GM18868 (cell line): ENCODE measurements at regions not wholly inside any gene's neighbourhood (a gene's known extent, or its start where the extent isn't known, plus 50 kb on each side); places are given as distances from the start of the nearest gene placed in this dataset.

Source experiments
- ATAC-seq: cut with Tn5 transposase; IDR thresholded peaks from one replicate; pipeline ENCODE4 v1.9.1; 2021; ENCODE audit warnings: mild to moderate bottlenecking, moderate library complexity; ENCODE audit not compliant: unreplicated experiment

- ATAC-seq: no peak
These were observed 329.7 kb upstream of the SHH start for GRCh38 chr7:156141941-156142340.

DNA sequence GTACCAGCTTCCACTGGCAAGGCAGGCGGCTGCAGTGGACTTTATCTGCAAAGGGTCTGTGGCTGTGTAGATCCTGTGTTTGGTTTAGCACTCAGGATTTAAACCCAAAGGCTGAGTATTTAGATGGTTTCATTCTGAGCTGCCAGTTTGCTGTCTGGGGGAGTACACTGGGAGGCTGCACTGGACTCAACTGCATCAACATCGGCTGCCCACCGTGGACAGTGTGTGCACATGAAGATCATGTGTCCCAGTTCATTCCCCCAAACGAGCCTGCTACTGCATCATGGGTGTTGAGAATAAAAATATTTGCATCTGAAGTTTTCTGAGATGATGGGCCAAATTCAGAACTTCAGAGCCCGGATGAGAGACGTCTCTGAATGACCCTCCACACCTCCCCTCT is 328.6 kb upstream of the SHH start:
- ATAC-seq: no peak

DNA sequence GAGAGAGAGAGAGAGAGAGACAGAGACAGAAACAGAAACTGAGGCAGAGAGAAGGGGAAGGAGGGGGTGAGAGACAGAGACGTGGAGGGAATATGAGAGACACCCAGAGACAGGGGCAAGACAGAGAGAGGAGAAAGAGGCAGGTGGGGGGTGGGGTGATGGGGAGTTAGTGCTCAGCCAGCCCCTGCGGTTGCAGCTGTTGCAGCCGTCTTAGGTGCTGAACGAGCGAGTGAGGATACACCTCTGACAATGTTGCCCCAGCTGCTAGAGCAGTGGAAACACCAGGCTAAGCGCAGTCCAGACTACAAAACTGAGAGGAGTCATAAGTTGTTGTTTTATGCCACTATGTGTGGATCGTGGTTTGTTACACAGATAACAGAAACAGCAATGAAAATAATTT is 328.2 kb upstream of the SHH start:
- no peak for ATAC-seq

DNA sequence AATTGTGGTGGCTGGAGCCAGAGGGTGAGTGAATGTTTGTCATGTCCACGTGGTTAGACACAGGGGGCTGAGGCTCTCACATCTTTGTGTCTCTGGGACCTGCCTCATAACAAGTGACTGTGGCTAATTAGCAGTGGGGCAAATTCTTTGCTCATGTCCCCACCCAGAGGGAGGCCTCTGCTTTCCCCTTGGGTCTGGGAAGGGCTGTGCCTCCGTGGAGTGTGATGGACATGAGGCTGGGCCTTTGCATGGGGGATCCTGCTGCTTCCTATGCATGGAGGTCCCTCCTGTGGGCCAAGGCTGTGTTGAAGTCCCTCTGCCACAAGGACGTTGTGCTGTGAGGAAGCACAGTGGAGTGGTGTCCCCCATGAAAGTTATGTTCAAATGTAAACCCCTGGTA is 327.4 kb upstream of the SHH start:
- no peak for ATAC-seq

DNA sequence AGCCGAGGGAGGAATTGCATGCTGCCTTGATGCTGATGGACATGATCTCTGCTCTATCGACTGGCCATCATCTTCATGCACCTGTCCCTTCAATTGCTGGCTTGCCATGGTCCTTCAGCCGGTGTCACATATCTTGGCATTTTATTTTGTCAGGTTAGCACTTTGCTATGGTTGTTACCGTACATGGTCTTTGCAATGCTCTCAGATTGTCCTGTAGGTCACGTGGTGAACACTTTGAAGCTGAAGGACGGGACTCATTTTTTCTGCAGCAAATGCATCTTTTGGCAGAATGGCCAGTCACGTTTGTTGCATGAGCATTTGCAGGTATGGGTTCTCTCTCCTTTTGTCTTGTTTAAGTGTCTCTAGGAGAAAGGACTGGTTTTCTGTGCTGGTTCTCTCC is 326.8 kb upstream of the SHH start:
- no peak for ATAC-seq

DNA sequence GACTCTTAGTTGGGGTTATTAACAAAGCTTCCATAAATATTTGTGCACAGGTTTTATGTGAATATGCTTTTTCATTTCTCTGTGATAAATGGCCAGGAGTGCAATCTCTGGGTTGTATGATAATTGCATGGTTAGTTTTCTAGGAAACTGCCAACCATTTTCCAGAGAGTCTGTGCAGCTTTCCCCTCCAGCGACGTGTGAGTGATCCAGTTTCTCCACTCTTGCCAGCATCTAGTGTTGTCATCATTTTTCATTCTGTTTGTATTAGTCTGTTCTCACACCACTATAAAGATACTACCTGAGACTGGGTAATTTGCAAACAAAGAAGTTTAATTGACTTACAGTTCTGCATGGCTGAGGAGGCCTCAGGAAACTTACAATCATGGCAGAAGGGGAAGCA is 319.6 kb upstream of the SHH start:
- ATAC-seq: no peak

GRCh38 chr7:156129522-156129921 is 317.3 kb upstream of the SHH start:
- no peak for ATAC-seq

DNA sequence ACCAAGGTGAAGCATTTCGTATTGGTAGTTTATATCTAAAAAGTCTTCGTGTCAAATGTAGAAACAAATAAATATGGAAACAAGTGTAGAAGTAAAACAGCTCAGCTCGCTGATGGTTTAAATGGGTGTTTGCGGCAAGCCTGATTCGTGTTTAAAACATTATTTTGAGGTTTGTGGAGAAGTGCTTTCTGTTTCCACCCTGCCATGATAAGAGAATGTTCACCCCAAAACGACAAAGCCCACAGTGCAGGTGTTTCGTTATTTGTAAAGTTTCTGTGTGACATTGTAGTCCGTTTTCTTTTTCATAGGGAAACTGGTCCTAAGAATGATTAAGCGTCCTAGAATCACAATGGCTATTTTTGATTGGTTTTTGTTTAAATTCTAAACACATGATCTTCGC is 316.2 kb upstream of the SHH start:
- ATAC-seq: no peak

- no peak for ATAC-seq
These were observed 315.2 kb upstream of the SHH start for GRCh38 chr7:156127166-156128134.

DNA sequence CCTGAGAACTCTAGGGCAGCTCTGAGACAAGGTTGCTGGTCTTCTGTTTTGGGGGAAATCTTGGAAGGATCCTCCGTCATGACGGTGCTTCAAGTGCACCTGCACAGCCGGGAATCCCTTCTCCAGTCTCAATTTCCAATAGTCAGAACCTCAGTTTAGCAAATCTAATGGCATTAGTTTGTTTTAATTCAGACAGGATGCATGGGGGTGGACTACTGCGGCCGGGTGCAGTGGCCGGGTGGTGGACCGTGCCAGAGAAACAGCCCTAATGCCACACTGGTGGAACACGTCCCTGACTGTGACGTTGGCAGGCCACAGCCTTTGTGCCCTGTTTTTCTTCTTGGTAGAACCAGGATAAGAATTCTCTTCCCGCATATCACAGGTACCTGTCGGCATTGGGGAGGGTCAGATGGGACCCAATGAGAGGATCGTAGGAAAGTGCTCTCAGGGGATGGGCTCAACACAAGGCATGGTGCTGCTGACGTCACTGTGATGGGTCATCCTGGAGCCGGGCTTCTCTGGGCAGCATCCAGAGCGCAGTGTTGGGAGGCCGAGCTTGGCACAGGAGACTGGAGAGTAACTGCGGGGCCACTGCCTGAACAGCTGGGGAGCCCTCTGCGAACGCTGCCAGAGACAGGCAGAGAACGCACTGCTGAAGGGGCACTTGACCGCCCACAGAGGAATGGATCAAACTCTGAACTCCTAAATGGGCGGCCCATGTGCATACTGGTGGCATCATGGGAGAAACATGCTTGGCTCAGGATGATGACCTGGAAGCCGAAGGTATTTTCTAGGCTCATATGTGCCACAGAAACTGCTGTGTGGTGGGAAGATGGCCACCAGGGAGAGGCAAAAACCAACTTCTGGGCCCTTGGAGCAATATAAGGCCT is 313.8 kb upstream of the SHH start:
- ATAC-seq: no peak

GRCh38 chr7:156124356-156124755 is 312.1 kb upstream of the SHH start:
- ATAC-seq: no peak

GRCh38 chr7:156123362-156123761 is 311.1 kb upstream of the SHH start:
- no peak for ATAC-seq

DNA sequence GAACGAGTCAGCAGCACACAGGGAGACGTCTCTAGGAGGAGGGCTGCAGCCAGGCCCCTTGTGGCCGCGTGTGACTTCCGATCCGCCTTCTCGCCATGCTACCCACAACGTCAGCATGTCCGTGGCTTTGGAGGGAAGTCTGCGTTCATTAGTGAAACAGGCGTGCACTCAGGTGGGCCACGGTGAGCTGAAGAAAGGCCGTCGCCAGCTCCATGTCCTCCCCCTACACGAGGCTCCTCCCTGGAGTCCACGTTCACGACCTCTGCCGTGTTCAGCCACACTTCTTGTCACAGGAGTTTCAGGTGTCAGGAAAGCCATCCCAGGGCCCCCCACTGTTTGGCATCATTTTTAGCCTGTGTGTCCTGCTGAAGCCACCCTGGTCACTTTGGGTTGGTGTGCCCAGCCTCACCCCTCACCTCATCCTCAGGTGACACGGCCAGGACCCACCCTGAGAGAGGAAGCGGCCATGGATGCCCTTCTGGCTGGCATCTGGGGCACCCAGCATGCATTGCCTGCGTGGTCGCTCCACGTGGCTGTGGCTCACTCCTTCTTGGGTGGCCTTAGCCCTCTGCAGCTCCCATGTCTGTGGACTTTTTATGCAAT is 310.6 kb upstream of the SHH start:
- ATAC-seq: no peak

DNA sequence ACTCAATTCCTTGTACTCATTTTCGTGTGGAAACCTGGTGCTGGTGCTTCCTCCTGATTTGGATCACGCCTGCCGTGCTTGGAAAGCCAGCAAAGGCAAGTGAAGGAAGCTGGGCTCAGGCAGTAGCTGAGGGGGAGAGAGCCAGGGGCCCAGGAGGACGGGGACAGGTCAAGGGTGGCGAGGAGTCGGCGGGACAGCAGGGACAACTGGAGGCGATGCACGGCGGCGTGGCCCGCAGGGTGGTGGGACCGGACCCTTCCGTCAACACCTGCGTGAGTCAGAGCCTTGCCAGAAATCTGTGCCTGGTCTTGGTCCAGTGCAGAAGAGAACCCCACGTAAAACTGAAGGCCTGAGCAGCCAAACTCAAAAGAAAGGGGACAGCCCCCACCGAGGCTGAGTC is 309.7 kb upstream of the SHH start:
- ATAC-seq: no peak

DNA sequence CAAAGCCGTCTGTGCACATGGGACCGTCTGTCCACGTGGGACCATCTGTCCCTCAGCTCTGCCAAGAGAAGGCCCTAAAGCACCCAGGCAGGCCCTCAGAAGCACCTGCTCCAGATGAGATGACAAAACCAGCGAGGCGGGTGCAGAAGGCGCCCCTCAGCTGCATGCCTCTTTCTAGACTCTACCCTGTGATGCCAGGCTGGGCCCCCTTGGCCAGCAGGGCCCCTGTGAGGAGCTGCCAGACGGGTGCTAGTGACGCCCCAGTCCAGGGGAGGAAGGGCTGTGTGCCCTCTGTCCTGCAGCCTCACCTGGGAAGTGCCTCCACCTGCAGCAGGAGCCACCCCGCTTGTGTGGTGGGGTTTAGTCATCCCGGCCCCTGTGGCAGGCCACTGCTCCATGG is 309.2 kb upstream of the SHH start:
- ATAC-seq: no peak

GRCh38 chr7:156120552-156120951 is 308.3 kb upstream of the SHH start:
- no peak for ATAC-seq

DNA sequence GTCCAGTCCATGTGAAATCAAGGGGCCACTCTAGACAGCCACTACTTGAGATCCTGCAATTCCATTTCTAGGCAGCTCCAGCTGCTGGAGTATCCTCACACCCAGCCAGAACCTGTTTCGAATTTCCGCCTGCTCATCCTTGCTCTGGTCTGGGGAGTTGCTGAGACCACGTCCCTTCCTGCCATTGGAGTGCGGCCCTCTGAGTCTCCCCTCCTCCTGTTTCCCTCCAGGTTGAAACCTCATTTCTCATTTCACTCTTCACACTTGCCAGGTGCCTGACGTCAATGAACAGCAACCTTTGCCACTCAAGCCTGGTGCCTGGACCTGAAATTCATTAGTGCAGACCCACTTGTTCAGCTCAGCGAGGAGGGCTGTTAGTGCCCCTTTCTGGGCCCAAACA is 307.5 kb upstream of the SHH start:
- ATAC-seq: no peak

DNA sequence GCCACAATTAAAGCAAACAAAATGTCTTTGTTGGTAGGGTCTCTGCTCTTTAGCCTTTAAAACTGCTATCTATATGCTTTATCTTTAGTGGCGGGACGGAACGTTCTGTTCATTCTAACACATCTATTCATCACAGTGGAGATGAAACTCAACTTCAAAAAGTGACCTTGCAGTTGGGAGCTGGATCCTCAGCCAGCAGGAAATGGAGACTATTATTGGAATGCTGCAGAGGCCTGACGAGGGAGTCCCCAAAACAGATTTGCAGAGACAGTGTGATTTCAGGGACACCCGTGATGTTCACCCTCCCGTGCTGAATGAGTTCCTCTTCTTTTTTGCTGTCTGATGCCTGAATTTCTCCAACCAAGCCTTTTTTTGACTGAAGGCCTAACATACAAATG is 306.0 kb upstream of the SHH start:
- no peak for ATAC-seq

GRCh38 chr7:156117542-156118247 is 305.4 kb upstream of the SHH start:
- ATAC-seq: no peak

GRCh38 chr7:156116514-156117215 is 304.4 kb upstream of the SHH start:
- no peak for ATAC-seq
